ENCODE measurements at regions not wholly inside any gene's neighbourhood (a gene's known extent, or its start where the extent isn't known, plus 50 kb on each side); places are given as distances from the start of the nearest gene placed in this dataset.

DNA sequence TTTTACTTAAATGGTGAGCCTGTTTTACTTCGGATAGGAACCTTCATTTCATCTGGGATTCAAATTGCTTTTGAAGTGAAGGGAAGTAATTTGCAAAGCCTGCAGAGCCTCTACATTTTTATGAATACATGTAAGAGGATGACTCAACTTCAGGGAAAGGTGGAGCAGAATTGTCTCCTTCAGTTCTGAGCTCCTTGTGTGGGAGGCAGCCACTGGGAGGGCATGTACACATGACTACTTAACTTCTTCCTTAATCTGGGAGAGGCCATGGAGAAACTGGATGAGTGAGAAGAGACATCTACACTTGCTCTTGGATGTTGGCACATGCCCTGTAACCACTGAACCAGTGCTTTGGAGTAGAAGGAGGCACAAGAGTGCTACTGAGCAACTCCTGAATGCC, 145.1 kb upstream of the NRSN1 start:
- TF ChIP-seq POLR2A (IDR thresholded peaks at IDR 0.05) (no peak), EP300 (IDR thresholded peaks at IDR 0.05) (no peak), POLR2AphosphoS5 (IDR thresholded peaks at IDR 0.05) (no peak)
- TF ChIP-seq, protein P1, sequence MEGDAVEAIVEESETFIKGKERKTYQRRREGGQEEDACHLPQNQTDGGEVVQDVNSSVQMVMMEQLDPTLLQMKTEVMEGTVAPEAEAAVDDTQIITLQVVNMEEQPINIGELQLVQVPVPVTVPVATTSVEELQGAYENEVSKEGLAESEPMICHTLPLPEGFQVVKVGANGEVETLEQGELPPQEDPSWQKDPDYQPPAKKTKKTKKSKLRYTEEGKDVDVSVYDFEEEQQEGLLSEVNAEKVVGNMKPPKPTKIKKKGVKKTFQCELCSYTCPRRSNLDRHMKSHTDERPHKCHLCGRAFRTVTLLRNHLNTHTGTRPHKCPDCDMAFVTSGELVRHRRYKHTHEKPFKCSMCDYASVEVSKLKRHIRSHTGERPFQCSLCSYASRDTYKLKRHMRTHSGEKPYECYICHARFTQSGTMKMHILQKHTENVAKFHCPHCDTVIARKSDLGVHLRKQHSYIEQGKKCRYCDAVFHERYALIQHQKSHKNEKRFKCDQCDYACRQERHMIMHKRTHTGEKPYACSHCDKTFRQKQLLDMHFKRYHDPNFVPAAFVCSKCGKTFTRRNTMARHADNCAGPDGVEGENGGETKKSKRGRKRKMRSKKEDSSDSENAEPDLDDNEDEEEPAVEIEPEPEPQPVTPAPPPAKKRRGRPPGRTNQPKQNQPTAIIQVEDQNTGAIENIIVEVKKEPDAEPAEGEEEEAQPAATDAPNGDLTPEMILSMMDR (IDR thresholded peaks at IDR 0.05) = no peak
- DNase-seq = no peak
- no peaks in the 10 kb centered on the region for H3K36me3 ChIP-seq
- no peaks in the 10 kb centered on the region for H3K4me1 ChIP-seq
- intact Hi-C loops (cut with DNase I; ENCODE audit: low total_unique reads) = no loop called here
- no peak overlapping the region for H3K27ac ChIP-seq
- no peak overlapping the region for H3K4me3 ChIP-seq
- no peaks in the 10 kb centered on the region for H3K27me3 ChIP-seq
- 69 to 92% (median 83%) methylated on average over 1 of the region's 1 CpG for WGBS, 5 donors
- no peaks in the 10 kb centered on the region for H3K9me3 ChIP-seq

DNA sequence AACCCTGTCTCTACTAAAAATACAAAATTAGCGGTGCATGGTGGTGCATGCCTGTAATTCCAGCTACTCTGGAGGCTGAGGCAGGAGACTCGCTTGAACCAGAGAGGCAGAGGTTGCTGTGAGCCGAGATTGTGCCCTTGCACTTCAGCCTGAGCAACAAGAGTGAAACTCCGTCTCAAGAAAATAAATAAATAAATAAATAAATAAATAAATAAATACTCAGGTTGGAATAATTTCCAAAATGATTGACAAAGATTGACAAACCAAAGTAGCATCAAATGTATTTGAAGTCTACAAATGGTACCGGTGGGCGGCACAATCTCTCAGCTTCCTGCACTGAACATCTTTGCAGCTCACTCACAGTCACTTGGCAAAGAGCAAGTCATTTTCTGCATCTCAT, 144.1 kb upstream of the NRSN1 start:
- Histone ChIP-seq H3K36me3 (no peaks in the 10 kb centered on the region), H3K27me3 (no peaks in the 10 kb centered on the region), H3K9me3 (no peaks in the 10 kb centered on the region), H3K4me3 (no peak overlapping the region), H3K4me1 (no peaks in the 10 kb centered on the region), H3K27ac (no peak overlapping the region)
- WGBS, 5 donors = 77 to 93% (median 90%) methylated on average over 6 of the region's 6 CpGs
- intact Hi-C loops (cut with DNase I; ENCODE audit: low total_unique reads) = no loop called here
- DNase-seq = no peak
- TF ChIP-seq POLR2A (IDR thresholded peaks at IDR 0.05) (no peak), POLR2AphosphoS5 (IDR thresholded peaks at IDR 0.05) (no peak), EP300 (IDR thresholded peaks at IDR 0.05) (no peak)
- TF ChIP-seq, protein P1 (IDR thresholded peaks at IDR 0.05) = no peak

DNA sequence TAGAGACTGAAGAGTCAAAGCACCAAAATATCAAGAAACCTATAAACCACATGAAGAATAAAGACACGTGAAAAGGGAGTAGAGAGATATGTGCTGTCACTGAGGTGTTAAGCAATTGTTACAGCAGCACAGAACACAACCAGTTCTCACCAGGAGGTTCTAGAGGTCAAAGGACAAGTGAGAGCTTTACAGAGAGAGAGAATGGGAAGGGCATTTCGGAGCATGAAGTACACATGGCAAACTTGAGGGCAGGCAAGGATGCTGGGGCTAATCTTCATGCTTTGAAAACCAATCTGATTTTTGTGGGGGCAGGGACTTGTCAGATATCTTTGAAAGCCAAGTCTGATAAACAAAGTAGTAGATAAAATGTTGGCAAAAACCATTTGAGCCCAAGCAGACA, 142.3 kb upstream of the NRSN1 start:
- intact Hi-C loops (cut with DNase I; ENCODE audit: low total_unique reads) = no loop called here
- H3K4me3 ChIP-seq = no peak overlapping the region
- no peaks in the 10 kb centered on the region for H3K4me1 ChIP-seq
- TF ChIP-seq EP300 (IDR thresholded peaks at IDR 0.05) = no peak
- TF ChIP-seq, protein P1 (IDR thresholded peaks at IDR 0.05) = no peak
- no peak for TF ChIP-seq POLR2A (IDR thresholded peaks at IDR 0.05)
- no peak for TF ChIP-seq POLR2AphosphoS5 (IDR thresholded peaks at IDR 0.05)
- DNase-seq = no peak
- no peak overlapping the region for H3K27ac ChIP-seq
- H3K36me3 ChIP-seq = no peaks in the 10 kb centered on the region
- 23 to 45% (median 42%) methylated on average over 2 of the region's 2 CpGs for WGBS, 5 donors
- no peaks in the 10 kb centered on the region for H3K27me3 ChIP-seq
- no peaks in the 10 kb centered on the region for H3K9me3 ChIP-seq

DNA sequence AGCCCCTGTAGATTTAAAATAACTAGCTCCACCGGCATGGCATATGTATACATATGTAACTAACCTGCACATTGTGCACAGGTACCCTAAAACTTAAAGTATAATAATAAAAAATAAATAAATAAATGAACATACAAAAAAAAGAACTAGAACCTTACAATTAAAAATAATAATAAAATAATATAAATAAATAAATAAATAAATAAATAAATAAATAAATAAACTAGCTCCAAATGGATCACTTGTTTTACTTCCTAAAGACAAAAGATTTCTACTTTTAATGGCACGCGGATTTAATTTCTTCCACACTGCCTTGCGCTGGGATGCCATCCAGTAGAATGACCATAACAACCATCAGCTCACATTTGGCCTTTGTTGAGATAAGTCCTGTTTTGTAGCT, 141.0 kb upstream of the NRSN1 start:
- no peak for DNase-seq
- no peak for TF ChIP-seq EP300 (IDR thresholded peaks at IDR 0.05)
- no peak for TF ChIP-seq POLR2A (IDR thresholded peaks at IDR 0.05)
- no peak for TF ChIP-seq POLR2AphosphoS5 (IDR thresholded peaks at IDR 0.05)
- TF ChIP-seq, protein P1 (IDR thresholded peaks at IDR 0.05) = no peak
- Histone ChIP-seq H3K9me3 (no peaks in the 10 kb centered on the region), H3K27me3 (no peaks in the 10 kb centered on the region), H3K36me3 (no peaks in the 10 kb centered on the region), H3K4me1 (no peaks in the 10 kb centered on the region), H3K27ac (no peak overlapping the region), H3K4me3 (no peak overlapping the region)
- intact Hi-C loops (cut with DNase I; ENCODE audit: low total_unique reads) = no loop called here
- WGBS, 5 donors = 93 to 97% (median 95%) methylated on average over 4 of the region's 4 CpGs

All from stomach (tissue), 8 donors.